WTC11 (cell line): ENCODE measurements at regions not wholly inside any gene's neighbourhood (a gene's known extent, or its start where the extent isn't known, plus 50 kb on each side); places are given as distances from the start of the nearest gene placed in this dataset.

ENCODE experiments used
- ATAC-seq: fragments of 200-7000 bp; cut with Tn5 transposase; 2 replicates; pipeline ENCODE4 v1.10.0; 2021; ENCODE audit warnings: mild to moderate bottlenecking, moderate library complexity
- CTCF ChIA-PET: fragments of 300-600 bp; sonication (Branson Sonifier 250); formaldehyde crosslinking; loops from one replicate; lab custom pipeline; 2021; ENCODE audit warnings: antibody characterized with exemption; lab: Charles Lee
- POLR2A ChIA-PET: fragments of 350-600 bp; sonication (Branson Sonifier 250); formaldehyde crosslinking; loops from one replicate; lab custom pipeline; 2021; ENCODE audit warnings: antibody characterized with exemption; lab: Charles Lee
- DNase-seq: peaks from one replicate; pipeline ENCODE4 v3.0.0; 2021; ENCODE audit warnings: low spot score
- H3K27ac Mint-ChIP-seq: 2 replicates; pipeline ENCODE4 v1.8.0; 2021; ENCODE audit warnings: mixed read lengths
- H3K27me3 Mint-ChIP-seq: 2 replicates; pipeline ENCODE4 v1.8.0; 2021; ENCODE audit warnings: low read depth, mild to moderate bottlenecking, moderate library complexity, mixed read lengths
- H3K36me3 Mint-ChIP-seq: 2 replicates; pipeline ENCODE4 v1.8.0; 2021; ENCODE audit warnings: mixed read lengths
- H3K4me1 Mint-ChIP-seq: 2 replicates; pipeline ENCODE4 v1.8.0; 2022; ENCODE audit warnings: mixed read lengths
- H3K4me3 Mint-ChIP-seq: 2 replicates; pipeline ENCODE4 v1.8.0; 2021; ENCODE audit warnings: mild to moderate bottlenecking, moderate library complexity, mixed read lengths
- H3K9me3 Mint-ChIP-seq: 2 replicates; pipeline ENCODE4 v1.8.0; 2021; ENCODE audit warnings: mixed read lengths
- CBFB ChIP-seq: sonication (generic); formaldehyde crosslinking; IDR thresholded peaks from 2 replicates; pipeline ENCODE4 v1.8.1; 2022; ENCODE audit warnings: mild to moderate bottlenecking, low read depth, missing genetic modification reagents
- GTF2I ChIP-seq: fragments of 250-450 bp; sonication (Bioruptor Pico); conservative IDR thresholded peaks from 2 replicates; pipeline ENCODE4 v1.4.0; 2021; ENCODE audit warnings: mild to moderate bottlenecking
- HMGA2 ChIP-seq: fragments of 250-450 bp; sonication (Bioruptor Pico); IDR thresholded peaks from 2 replicates; pipeline ENCODE4 v1.4.0; 2021; ENCODE audit warnings: mild to moderate bottlenecking, moderate library complexity
- IRF2 ChIP-seq: sonication (generic); formaldehyde crosslinking; IDR thresholded peaks from 2 replicates; pipeline ENCODE4 v1.8.0; 2022; ENCODE audit warnings: low read depth, missing genetic modification reagents, borderline replicate concordance
- MXD4 ChIP-seq: fragments of 250-450 bp; sonication (Bioruptor Pico); IDR thresholded peaks from 2 replicates; pipeline ENCODE4 v1.8.0; 2021; ENCODE audit warnings: mild to moderate bottlenecking, moderate library complexity, borderline replicate concordance
- NFATC4 ChIP-seq: fragments of 250-450 bp; sonication (Bioruptor Pico); IDR thresholded peaks from 2 replicates; pipeline ENCODE4 v1.9.0; 2021; ENCODE audit warnings: mild to moderate bottlenecking
- RELA ChIP-seq: sonication (generic); formaldehyde crosslinking; IDR thresholded peaks from 2 replicates; pipeline ENCODE4 v1.8.1; 2022; ENCODE audit warnings: missing genetic modification reagents, mild to moderate bottlenecking, borderline replicate concordance
- SMAD4 ChIP-seq: sonication (generic); formaldehyde crosslinking; IDR thresholded peaks from 2 replicates; pipeline ENCODE4 v1.8.0; 2022; ENCODE audit warnings: mild to moderate bottlenecking, missing genetic modification reagents
- TCF7 ChIP-seq: sonication (generic); formaldehyde crosslinking; IDR thresholded peaks from 2 replicates; pipeline ENCODE4 v1.8.0; 2022; ENCODE audit warnings: mild to moderate bottlenecking, low read depth, missing genetic modification reagents, moderate library complexity
- TP53 ChIP-seq: sonication (generic); formaldehyde crosslinking; IDR thresholded peaks from 2 replicates; pipeline ENCODE4 v1.8.1; 2023; ENCODE audit warnings: mild to moderate bottlenecking, missing genetic modification reagents
- ZNF232 ChIP-seq: sonication (generic); formaldehyde crosslinking; IDR thresholded peaks from 2 replicates; pipeline ENCODE4 v1.8.0; 2022; ENCODE audit warnings: mild to moderate bottlenecking, missing genetic modification reagents
- ZNF416 ChIP-seq: fragments of 250-450 bp; sonication (Bioruptor Pico); IDR thresholded peaks from 2 replicates; pipeline ENCODE4 v1.9.0; 2021; ENCODE audit warnings: mild to moderate bottlenecking, inconsistent platforms
- TF ChIP-seq, protein P1 (sequence below): sonication (generic); formaldehyde crosslinking; IDR thresholded peaks from 2 replicates; pipeline ENCODE4 v1.8.1; 2023; ENCODE audit warnings: mild to moderate bottlenecking, missing genetic modification reagents, moderate library complexity
- TF ChIP-seq, protein P2 (sequence below): sonication (generic); formaldehyde crosslinking; conservative IDR thresholded peaks from 2 replicates; pipeline ENCODE4 v1.8.1; 2023; ENCODE audit warnings: mild to moderate bottlenecking, low read depth, missing genetic modification reagents, moderate library complexity
- TF ChIP-seq, protein P3 (sequence below): fragments of 250-450 bp; sonication (Bioruptor Pico); IDR thresholded peaks from 2 replicates; pipeline ENCODE4 v1.9.0; 2021; ENCODE audit warnings: mild to moderate bottlenecking
- TF ChIP-seq, protein P4 (sequence below): sonication (generic); formaldehyde crosslinking; IDR thresholded peaks from 2 replicates; pipeline ENCODE4 v1.8.1; 2023; ENCODE audit warnings: mild to moderate bottlenecking, missing genetic modification reagents
- TF ChIP-seq, protein P5 (sequence below): sonication (generic); formaldehyde crosslinking; IDR thresholded peaks from 2 replicates; pipeline ENCODE4 v1.8.0; 2022; ENCODE audit warnings: mild to moderate bottlenecking, missing genetic modification reagents
- TF ChIP-seq, protein P6 (sequence below): sonication (generic); formaldehyde crosslinking; IDR thresholded peaks from 2 replicates; pipeline ENCODE4 v1.8.0; 2022; ENCODE audit warnings: missing genetic modification reagents

DNA sequence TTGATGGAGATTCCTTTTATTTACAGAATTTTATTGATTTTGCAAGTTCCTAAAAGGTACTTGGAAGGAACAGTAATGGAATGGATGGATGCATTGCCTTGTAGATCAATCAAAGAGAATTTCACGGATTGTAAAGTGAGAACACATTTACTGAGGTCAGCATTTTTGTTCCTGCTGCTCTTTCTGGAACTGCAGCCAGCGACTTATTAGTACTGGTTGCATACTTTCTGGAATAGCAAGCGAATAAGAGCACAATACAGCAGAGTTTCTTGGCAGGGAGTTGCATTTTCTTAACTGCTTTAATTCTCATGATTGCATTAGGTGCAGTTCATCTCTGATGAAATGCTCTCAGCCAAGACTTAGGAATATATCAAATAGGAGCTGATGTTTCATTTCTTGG is 106.1 kb upstream of the CHODL start (continued):
- TF ChIP-seq, protein P1, sequence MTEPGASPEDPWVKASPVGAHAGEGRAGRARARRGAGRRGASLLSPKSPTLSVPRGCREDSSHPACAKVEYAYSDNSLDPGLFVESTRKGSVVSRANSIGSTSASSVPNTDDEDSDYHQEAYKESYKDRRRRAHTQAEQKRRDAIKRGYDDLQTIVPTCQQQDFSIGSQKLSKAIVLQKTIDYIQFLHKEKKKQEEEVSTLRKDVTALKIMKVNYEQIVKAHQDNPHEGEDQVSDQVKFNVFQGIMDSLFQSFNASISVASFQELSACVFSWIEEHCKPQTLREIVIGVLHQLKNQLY: no peak
- TF ChIP-seq MXD4 (CRISPR knock-in tag) (no peak), RELA (CRISPR knock-in tag) (no peak), HMGA2 (CRISPR knock-in tag) (no peak), ZNF232 (CRISPR knock-in tag) (no peak), TP53 (no peak), TCF7 (no peak)

DNA sequence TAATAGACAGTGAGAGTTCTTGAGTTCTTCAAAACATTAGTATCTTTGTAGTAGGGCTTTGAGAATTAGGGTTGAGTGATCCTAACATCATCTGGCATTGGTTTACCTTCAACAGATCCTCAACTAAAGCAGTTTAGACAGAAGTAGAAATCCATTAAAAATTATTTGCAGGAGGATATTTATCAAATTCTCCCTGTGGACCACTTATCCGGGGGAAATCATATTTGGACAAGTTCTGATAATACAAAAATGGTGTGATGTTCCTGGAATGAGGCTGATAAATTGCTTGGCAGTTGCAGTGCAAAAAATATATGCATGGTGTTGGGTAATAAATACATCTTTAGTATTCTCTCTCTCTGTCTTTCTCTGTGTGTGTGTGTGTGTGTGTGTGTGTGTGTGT is 115.1 kb upstream of the CHODL start:
- TF ChIP-seq, protein P2, sequence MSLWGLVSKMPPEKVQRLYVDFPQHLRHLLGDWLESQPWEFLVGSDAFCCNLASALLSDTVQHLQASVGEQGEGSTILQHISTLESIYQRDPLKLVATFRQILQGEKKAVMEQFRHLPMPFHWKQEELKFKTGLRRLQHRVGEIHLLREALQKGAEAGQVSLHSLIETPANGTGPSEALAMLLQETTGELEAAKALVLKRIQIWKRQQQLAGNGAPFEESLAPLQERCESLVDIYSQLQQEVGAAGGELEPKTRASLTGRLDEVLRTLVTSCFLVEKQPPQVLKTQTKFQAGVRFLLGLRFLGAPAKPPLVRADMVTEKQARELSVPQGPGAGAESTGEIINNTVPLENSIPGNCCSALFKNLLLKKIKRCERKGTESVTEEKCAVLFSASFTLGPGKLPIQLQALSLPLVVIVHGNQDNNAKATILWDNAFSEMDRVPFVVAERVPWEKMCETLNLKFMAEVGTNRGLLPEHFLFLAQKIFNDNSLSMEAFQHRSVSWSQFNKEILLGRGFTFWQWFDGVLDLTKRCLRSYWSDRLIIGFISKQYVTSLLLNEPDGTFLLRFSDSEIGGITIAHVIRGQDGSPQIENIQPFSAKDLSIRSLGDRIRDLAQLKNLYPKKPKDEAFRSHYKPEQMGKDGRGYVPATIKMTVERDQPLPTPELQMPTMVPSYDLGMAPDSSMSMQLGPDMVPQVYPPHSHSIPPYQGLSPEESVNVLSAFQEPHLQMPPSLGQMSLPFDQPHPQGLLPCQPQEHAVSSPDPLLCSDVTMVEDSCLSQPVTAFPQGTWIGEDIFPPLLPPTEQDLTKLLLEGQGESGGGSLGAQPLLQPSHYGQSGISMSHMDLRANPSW (CRISPR knock-in tag): no peak
- TF ChIP-seq, protein P3, sequence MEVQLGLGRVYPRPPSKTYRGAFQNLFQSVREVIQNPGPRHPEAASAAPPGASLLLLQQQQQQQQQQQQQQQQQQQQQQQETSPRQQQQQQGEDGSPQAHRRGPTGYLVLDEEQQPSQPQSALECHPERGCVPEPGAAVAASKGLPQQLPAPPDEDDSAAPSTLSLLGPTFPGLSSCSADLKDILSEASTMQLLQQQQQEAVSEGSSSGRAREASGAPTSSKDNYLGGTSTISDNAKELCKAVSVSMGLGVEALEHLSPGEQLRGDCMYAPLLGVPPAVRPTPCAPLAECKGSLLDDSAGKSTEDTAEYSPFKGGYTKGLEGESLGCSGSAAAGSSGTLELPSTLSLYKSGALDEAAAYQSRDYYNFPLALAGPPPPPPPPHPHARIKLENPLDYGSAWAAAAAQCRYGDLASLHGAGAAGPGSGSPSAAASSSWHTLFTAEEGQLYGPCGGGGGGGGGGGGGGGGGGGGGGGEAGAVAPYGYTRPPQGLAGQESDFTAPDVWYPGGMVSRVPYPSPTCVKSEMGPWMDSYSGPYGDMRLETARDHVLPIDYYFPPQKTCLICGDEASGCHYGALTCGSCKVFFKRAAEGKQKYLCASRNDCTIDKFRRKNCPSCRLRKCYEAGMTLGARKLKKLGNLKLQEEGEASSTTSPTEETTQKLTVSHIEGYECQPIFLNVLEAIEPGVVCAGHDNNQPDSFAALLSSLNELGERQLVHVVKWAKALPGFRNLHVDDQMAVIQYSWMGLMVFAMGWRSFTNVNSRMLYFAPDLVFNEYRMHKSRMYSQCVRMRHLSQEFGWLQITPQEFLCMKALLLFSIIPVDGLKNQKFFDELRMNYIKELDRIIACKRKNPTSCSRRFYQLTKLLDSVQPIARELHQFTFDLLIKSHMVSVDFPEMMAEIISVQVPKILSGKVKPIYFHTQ (CRISPR knock-in tag): no peak
- TF ChIP-seq TCF7 (no peak), IRF2 (CRISPR knock-in tag) (no peak)
- TF ChIP-seq, protein P4, sequence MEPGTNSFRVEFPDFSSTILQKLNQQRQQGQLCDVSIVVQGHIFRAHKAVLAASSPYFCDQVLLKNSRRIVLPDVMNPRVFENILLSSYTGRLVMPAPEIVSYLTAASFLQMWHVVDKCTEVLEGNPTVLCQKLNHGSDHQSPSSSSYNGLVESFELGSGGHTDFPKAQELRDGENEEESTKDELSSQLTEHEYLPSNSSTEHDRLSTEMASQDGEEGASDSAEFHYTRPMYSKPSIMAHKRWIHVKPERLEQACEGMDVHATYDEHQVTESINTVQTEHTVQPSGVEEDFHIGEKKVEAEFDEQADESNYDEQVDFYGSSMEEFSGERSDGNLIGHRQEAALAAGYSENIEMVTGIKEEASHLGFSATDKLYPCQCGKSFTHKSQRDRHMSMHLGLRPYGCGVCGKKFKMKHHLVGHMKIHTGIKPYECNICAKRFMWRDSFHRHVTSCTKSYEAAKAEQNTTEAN (CRISPR knock-in tag): no peak
- Mint-ChIP-seq H3K36me3 (no peaks in the 10 kb centered on the region), H3K27me3 (no peaks in the 10 kb centered on the region), H3K4me1 (peaks cover 1% of the 10 kb centered on the region), H3K4me3 (no peak overlapping the region), H3K27ac (no peak overlapping the region), H3K9me3 (no peaks in the 10 kb centered on the region)
- POLR2A ChIA-PET: no interaction called here
- ATAC-seq (no peak), DNase-seq (no peak)
- CTCF ChIA-PET: no interaction called here

DNA sequence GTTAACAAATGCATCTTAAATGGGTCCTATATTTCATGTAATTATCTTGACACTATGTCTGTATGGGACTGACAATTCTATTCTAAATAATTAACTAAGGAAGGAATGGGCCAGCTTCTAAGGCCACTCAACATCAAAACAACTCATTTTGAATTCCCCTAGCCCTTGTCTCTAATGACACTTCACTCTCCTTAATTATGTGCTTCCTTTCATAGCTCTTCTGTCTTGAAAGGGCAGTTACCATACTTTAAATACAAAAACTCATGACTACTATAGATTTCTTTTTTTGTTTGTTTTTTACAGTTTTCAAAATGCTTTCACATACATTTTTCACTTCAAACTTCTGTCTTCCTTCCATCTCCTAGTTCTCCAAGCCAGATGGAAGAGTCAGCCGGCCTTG is 126.1 kb upstream of the CHODL start:
- H3K4me3 Mint-ChIP-seq: no peak overlapping the region
- ChIA-PET POLR2A (no interaction called here), CTCF (interaction anchor here (1.8 kb wide), 1 partner anchor 194 kb away, joined by 5 read pairs; no protein-coding TSS in a partner anchor)
- ATAC-seq (no peak), DNase-seq (no peak)
- no peaks in the 10 kb centered on the region for H3K9me3 Mint-ChIP-seq
- no peak overlapping the region for H3K27ac Mint-ChIP-seq
- H3K4me1 Mint-ChIP-seq: peaks cover 5% of the 10 kb centered on the region
- no peaks in the 10 kb centered on the region for H3K36me3 Mint-ChIP-seq
- H3K27me3 Mint-ChIP-seq: no peaks in the 10 kb centered on the region
- no peak for TF ChIP-seq CBFB
- TF ChIP-seq SMAD4 (CRISPR knock-in tag): no peak
- TF ChIP-seq ZNF416 (CRISPR knock-in tag): no peak
- TF ChIP-seq, protein P5, sequence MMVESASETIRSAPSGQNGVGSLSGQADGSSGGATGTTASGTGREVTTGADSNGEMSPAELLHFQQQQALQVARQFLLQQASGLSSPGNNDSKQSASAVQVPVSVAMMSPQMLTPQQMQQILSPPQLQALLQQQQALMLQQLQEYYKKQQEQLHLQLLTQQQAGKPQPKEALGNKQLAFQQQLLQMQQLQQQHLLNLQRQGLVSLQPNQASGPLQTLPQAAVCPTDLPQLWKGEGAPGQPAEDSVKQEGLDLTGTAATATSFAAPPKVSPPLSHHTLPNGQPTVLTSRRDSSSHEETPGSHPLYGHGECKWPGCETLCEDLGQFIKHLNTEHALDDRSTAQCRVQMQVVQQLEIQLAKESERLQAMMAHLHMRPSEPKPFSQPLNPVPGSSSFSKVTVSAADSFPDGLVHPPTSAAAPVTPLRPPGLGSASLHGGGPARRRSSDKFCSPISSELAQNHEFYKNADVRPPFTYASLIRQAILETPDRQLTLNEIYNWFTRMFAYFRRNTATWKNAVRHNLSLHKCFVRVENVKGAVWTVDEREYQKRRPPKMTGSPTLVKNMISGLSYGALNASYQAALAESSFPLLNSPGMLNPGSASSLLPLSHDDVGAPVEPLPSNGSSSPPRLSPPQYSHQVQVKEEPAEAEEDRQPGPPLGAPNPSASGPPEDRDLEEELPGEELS (CRISPR knock-in tag): no peak
- TF ChIP-seq GTF2I (CRISPR knock-in tag): no peak
- TF ChIP-seq, protein P6, sequence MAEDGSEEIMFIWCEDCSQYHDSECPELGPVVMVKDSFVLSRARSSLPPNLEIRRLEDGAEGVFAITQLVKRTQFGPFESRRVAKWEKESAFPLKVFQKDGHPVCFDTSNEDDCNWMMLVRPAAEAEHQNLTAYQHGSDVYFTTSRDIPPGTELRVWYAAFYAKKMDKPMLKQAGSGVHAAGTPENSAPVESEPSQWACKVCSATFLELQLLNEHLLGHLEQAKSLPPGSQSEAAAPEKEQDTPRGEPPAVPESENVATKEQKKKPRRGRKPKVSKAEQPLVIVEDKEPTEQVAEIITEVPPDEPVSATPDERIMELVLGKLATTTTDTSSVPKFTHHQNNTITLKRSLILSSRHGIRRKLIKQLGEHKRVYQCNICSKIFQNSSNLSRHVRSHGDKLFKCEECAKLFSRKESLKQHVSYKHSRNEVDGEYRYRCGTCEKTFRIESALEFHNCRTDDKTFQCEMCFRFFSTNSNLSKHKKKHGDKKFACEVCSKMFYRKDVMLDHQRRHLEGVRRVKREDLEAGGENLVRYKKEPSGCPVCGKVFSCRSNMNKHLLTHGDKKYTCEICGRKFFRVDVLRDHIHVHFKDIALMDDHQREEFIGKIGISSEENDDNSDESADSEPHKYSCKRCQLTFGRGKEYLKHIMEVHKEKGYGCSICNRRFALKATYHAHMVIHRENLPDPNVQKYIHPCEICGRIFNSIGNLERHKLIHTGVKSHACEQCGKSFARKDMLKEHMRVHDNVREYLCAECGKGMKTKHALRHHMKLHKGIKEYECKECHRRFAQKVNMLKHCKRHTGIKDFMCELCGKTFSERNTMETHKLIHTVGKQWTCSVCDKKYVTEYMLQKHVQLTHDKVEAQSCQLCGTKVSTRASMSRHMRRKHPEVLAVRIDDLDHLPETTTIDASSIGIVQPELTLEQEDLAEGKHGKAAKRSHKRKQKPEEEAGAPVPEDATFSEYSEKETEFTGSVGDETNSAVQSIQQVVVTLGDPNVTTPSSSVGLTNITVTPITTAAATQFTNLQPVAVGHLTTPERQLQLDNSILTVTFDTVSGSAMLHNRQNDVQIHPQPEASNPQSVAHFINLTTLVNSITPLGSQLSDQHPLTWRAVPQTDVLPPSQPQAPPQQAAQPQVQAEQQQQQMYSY: no peak
- TF ChIP-seq NFATC4 (CRISPR knock-in tag): no peak
